Lower leg skin (tissue), 4 donors: ENCODE measurements at regions not wholly inside any gene's neighbourhood (a gene's known extent, or its start where the extent isn't known, plus 50 kb on each side); places are given as distances from the start of the nearest gene placed in this dataset.

ENCODE experiments used
- DNase-seq, 2 donors: peaks; one replicate each; pipeline ENCODE4 v3.0.0-alpha.2; 2019; ENCODE audit warnings: low spot score in 2 of 2
- H3K4me3 ChIP-seq: fragments of 200-600 bp; sonication (generic); 2 replicates; pipeline ENCODE4 v1.5.1; 2017; ENCODE audit warnings: mild to moderate bottlenecking, low read depth; ENCODE audit not compliant: poor library complexity, severe bottlenecking
- POLR2A ChIP-seq, 2 donors: fragments of 450-650 bp; IDR thresholded peaks; one replicate each; pipeline ENCODE4 v1.6.1; 2016 to 2017; ENCODE audit warnings: antibody characterized with exemption in 2 of 2, mild to moderate bottlenecking in 1 of 2, moderate library complexity in 1 of 2
- WGBS, 2 donors: methylation state at CpG; one replicate each; pipeline ENCODE4 v1.1.5; 2018; 5-methylcytosine and 5-hydroxymethylcytosine counted together
- intact Hi-C: fragments of 100-400 bp; cut with DNase I; formaldehyde crosslinking; loops from one replicate; pipeline ENCODE4 v1.15.0; 2023; ENCODE audit warnings: low total_unique reads
- TF ChIP-seq, protein P1 (sequence below), 3 donors: fragments of 450-650 bp; IDR thresholded peaks; one replicate each; pipeline ENCODE4 v1.5.1; 2016; ENCODE audit warnings: antibody characterized with exemption in 3 of 3, mild to moderate bottlenecking in 3 of 3, moderate library complexity in 2 of 3

DNA sequence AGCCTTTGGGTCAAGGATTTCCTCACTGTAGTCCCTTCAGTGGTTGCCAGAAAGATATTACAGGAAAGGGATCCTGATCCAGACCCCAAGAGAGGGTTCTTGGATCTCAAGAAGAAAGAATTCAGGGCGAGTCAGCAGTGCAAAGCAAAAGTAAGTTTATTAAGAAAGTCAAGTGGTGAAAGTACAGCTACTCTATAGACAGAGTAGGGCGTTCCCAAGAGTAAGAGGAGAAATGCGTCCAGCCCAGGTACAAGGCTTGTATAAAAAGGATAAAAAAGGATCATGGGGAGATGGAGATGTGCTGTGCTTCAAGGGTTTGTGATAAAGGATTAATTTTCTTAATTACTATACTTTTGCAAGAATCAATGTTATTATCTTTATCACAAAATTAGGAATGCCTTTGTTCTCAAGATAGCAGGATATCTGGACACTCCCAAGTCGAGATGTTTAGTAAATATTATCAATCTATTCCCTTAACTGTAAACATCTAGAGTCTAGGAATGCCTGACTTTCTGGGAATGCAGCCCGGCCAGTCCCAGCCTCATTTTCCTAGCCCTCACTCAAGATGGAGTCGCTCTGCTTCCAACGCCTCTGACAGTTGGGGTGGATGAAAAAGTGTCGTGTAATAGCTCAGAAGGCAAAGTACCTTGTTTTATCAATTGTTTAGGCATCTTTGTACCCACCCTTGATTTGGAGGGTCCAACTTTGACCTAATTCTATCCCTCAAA, 360.7 kb downstream of the GPM6A start:
- DNase-seq = no peak
- H3K4me3 ChIP-seq = no peak overlapping the region
- no peak for TF ChIP-seq POLR2A (IDR thresholded peaks at IDR 0.05)
- TF ChIP-seq, protein P1, sequence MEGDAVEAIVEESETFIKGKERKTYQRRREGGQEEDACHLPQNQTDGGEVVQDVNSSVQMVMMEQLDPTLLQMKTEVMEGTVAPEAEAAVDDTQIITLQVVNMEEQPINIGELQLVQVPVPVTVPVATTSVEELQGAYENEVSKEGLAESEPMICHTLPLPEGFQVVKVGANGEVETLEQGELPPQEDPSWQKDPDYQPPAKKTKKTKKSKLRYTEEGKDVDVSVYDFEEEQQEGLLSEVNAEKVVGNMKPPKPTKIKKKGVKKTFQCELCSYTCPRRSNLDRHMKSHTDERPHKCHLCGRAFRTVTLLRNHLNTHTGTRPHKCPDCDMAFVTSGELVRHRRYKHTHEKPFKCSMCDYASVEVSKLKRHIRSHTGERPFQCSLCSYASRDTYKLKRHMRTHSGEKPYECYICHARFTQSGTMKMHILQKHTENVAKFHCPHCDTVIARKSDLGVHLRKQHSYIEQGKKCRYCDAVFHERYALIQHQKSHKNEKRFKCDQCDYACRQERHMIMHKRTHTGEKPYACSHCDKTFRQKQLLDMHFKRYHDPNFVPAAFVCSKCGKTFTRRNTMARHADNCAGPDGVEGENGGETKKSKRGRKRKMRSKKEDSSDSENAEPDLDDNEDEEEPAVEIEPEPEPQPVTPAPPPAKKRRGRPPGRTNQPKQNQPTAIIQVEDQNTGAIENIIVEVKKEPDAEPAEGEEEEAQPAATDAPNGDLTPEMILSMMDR (IDR thresholded peaks at IDR 0.05) = no peak
- intact Hi-C loops = no loop called here
- WGBS, 2 donors = 76 to 79% methylated on average over 8 of the region's 8 CpGs

DNA sequence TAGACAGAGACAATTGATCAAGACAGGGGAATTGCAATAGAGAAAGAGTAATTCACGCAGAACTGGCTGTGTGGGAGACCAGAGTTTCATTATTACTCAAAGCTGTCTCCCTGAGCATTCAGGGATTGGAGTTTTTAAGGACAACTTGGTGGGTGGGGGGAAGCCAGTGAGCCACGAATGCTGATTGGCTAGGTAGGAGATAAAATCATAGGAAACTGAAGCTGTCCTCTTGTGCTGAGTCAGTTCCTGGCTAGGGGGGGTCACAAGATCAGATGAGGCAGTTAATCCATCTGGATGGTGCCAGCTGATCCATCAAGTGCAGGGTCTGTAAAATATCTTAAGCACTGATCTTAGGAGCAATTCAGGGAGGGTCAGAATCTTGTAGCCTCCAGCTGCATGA, 358.6 kb downstream of the GPM6A start:
- DNase-seq = no peak
- H3K4me3 ChIP-seq = no peak overlapping the region
- no peak for TF ChIP-seq POLR2A (IDR thresholded peaks at IDR 0.05)
- TF ChIP-seq, protein P1 (IDR thresholded peaks at IDR 0.05) = no peak
- 67 to 75% methylated on average over 2 of the region's 2 CpGs for WGBS, 2 donors
- intact Hi-C loops = no loop called here

DNA sequence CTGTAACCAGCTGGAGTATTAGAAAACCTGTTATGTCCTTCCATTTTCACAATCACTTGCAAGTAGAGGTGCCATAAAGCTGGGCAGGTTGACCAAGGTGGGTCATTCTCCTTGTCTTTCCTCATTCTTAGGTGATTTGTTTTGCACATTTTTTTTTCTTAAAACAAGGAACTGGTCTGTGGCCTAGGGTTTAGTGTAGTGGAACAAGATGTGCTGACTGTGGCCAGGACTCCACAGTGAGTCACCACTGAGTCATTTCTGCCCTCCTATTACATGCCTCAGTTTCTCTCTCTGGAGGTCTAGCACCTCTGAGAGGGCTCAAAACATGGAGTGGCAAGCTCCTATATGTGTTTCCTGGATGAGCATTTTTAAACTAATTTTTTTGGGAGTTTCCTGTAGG, 355.9 kb downstream of the GPM6A start:
- DNase-seq = no peak
- intact Hi-C loops = no loop called here
- no peak for TF ChIP-seq POLR2A (IDR thresholded peaks at IDR 0.05)
- TF ChIP-seq, protein P1 (IDR thresholded peaks at IDR 0.05) = no peak
- no peak overlapping the region for H3K4me3 ChIP-seq

DNA sequence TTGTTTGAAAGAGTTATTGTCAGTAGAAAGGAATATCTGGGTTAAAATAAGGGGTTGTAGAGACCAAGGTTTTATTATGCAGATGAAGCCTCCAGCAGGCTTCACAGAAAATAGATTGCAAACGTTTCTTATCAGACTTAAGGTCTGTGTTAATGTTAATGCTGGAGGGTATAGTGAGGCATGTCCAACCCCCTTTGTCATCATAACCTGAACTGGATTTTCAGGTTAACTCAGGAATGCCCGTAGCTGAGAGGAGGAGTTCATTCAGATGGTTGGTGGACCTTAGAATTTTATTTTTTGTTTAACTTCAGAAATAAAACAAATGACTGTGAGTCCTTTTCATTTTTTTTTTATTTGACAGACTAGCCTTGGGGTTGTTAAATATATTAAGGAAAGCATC, 354.1 kb downstream of the GPM6A start:
- H3K4me3 ChIP-seq = no peak overlapping the region
- 35 to 36% methylated on average over 2 of the region's 2 CpGs for WGBS, 2 donors
- no peak for DNase-seq
- TF ChIP-seq, protein P1 (IDR thresholded peaks at IDR 0.05) = no peak
- no peak for TF ChIP-seq POLR2A (IDR thresholded peaks at IDR 0.05)
- intact Hi-C loops = no loop called here

DNA sequence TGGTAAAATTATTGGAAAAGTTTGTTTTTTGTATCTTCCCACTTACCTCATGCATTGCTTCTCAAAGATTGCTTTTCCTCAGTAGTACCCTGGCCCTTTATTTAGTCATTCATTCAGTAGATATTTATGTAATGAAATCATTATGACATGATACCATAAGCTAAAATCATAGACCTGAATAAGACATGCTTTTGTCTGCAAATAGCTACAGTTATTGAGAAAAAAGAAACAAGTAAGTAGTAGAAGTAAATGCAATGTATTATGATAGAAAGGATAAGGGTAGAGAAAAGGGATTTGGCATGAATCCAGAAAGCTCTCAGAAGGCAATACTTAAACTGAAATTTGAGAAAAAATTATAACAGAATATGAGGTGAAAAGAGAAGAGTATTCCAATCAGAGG, 352.5 kb downstream of the GPM6A start:
- intact Hi-C loops = no loop called here
- H3K4me3 ChIP-seq = no peak overlapping the region
- no peak for TF ChIP-seq POLR2A (IDR thresholded peaks at IDR 0.05)
- TF ChIP-seq, protein P1 (IDR thresholded peaks at IDR 0.05) = no peak
- no peak for DNase-seq

DNA sequence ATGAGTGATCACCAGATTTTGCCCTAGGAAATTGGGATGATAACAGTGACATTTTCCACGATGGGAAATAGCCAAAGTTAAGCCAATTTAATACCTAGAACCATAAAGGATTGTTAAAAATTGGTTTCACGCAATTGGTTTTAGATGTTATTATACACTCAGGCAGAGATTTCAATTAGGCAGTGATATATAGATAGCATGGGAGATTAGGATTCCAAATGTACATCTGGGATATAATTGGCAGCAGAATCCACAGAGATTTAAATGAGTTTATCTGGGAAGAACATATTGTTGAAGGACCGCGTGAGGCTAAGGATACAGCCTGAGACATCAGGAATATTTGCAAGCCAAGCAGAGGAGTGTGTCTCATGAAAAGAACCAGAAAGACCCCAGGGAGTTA, 351.6 kb downstream of the GPM6A start:
- WGBS, 2 donors = 62 to 78% methylated on average over 4 of the region's 4 CpGs
- no peak overlapping the region for H3K4me3 ChIP-seq
- TF ChIP-seq, protein P1 (IDR thresholded peaks at IDR 0.05) = no peak
- TF ChIP-seq POLR2A (IDR thresholded peaks at IDR 0.05) = no peak
- DNase-seq = no peak
- intact Hi-C loops = no loop called here
